Non-pigmented ciliary epithelial cell (primary cell): ENCODE measurements at regions not wholly inside any gene's neighbourhood (a gene's known extent, or its start where the extent isn't known, plus 50 kb on each side); places are given as distances from the start of the nearest gene placed in this dataset.
"Not testable (repeated sequence)": the region's sequence is repeated elsewhere in the genome, so short reads cannot be mapped to it uniquely, and the experiment has no call there.

Source experiments
- DNase-seq: peaks from one replicate; pipeline ENCODE4 v3.0.0-alpha.2; 2010; ENCODE audit warnings: low read depth

- DNase-seq = no peak
Measured at GRCh38 chr6:11427091-11427722, 110.3 kb upstream of the TMEM170B start.

- DNase-seq = no peak
Measured at GRCh38 chr6:11426571-11426970, 111.0 kb upstream of the TMEM170B start.

- DNase-seq = no peak
Measured at GRCh38 chr6:11425876-11426275, 111.7 kb upstream of the TMEM170B start.

- DNase-seq = no peak
Measured at GRCh38 chr6:11425431-11425871, 112.1 kb upstream of the TMEM170B start.

GRCh38 chr6:11424395-11425034, 113.0 kb upstream of the TMEM170B start:
- DNase-seq = no peak

- DNase-seq = no peak
Measured at GRCh38 chr6:11423667-11424066, 113.9 kb upstream of the TMEM170B start.

- DNase-seq = no peak
Measured at GRCh38 chr6:11423072-11423471, 114.5 kb upstream of the TMEM170B start.

- DNase-seq = no peak
Measured at GRCh38 chr6:11419763-11420453, 117.6 kb upstream of the TMEM170B start.

GRCh38 chr6:11418290-11418905, 119.2 kb upstream of the TMEM170B start:
- no peak for DNase-seq

- no peak for DNase-seq
Measured at GRCh38 chr6:11416936-11417576, 120.5 kb upstream of the TMEM170B start.

- DNase-seq = not testable (repeated sequence)
Measured at GRCh38 chr6:11416099-11416935, 121.2 kb upstream of the TMEM170B start.

GRCh38 chr6:11415557-11415956, 122.0 kb upstream of the TMEM170B start:
- DNase-seq = no peak

GRCh38 chr6:11414176-11414963, 123.2 kb upstream of the TMEM170B start:
- no peak for DNase-seq

- DNase-seq = no peak
Measured at GRCh38 chr6:11413728-11414127, 123.8 kb upstream of the TMEM170B start.

- no peak for DNase-seq
Measured at GRCh38 chr6:11413117-11413687, 124.3 kb upstream of the TMEM170B start.

- no peak for DNase-seq
Measured at GRCh38 chr6:11412616-11413015, 124.9 kb upstream of the TMEM170B start.

GRCh38 chr6:11412011-11412424, 125.5 kb upstream of the TMEM170B start:
- no peak for DNase-seq

- no peak for DNase-seq
Measured at GRCh38 chr6:11411593-11411992, 126.0 kb upstream of the TMEM170B start.

- DNase-seq = no peak
Measured at GRCh38 chr6:11410539-11411307, 126.8 kb upstream of the TMEM170B start.
